GM23248 (cell line): ENCODE measurements at regions not wholly inside any gene's neighbourhood (a gene's known extent, or its start where the extent isn't known, plus 50 kb on each side); places are given as distances from the start of the nearest gene placed in this dataset.

ENCODE experiments used
- DNase-seq: peaks from one replicate; pipeline ENCODE4 v3.0.0-alpha.2; 2015
- H2AFZ ChIP-seq: fragments of 200-600 bp; sonication (generic); 2 replicates; pipeline ENCODE4 v1.6.1; 2016; ENCODE audit warnings: antibody characterized with exemption
- H3F3A ChIP-seq: fragments of 200-600 bp; sonication (generic); 2 replicates; pipeline ENCODE4 v1.6.1; 2016; ENCODE audit warnings: mild to moderate bottlenecking, antibody characterized with exemption, mixed run types; ENCODE audit not compliant: insufficient read depth
- H3K27ac ChIP-seq: fragments of 200-600 bp; sonication (generic); 2 replicates; pipeline ENCODE4 v1.5.1; 2016; ENCODE audit warnings: mild to moderate bottlenecking
- H3K27me3 ChIP-seq: fragments of 200-600 bp; sonication (generic); replicated peaks from 2 replicates; pipeline ENCODE4 v1.6.1; 2016; ENCODE audit warnings: mild to moderate bottlenecking; ENCODE audit not compliant: insufficient read depth
- H3K36me3 ChIP-seq: fragments of 200-600 bp; sonication (generic); 2 replicates; pipeline ENCODE4 v1.6.1; 2016; ENCODE audit warnings: low read depth, mild to moderate bottlenecking
- H3K4me1 ChIP-seq: fragments of 200-600 bp; sonication (generic); 2 replicates; pipeline ENCODE4 v1.6.1; 2016; ENCODE audit warnings: mild to moderate bottlenecking; ENCODE audit not compliant: insufficient read depth
- H3K4me2 ChIP-seq: fragments of 200-600 bp; sonication (generic); one replicate; pipeline ENCODE4 v1.6.1; 2016; ENCODE audit warnings: mild to moderate bottlenecking; ENCODE audit not compliant: unreplicated experiment
- H3K4me3 ChIP-seq: fragments of 200-600 bp; sonication (generic); 2 replicates; pipeline ENCODE4 v1.5.1; 2016; ENCODE audit warnings: mild to moderate bottlenecking
- H3K79me2 ChIP-seq: fragments of 200-600 bp; sonication (generic); 2 replicates; pipeline ENCODE4 v1.6.1; 2016; ENCODE audit warnings: mild to moderate bottlenecking; ENCODE audit not compliant: insufficient read depth
- H3K9ac ChIP-seq: fragments of 200-600 bp; sonication (generic); 2 replicates; pipeline ENCODE4 v1.6.1; 2016; ENCODE audit warnings: mild to moderate bottlenecking
- H3K9me2 ChIP-seq: fragments of 200-600 bp; sonication (generic); 2 replicates; pipeline ENCODE4 v1.6.1; 2016; ENCODE audit warnings: mixed run types, mild to moderate bottlenecking, moderate library complexity; ENCODE audit not compliant: insufficient read depth
- H3K9me3 ChIP-seq: fragments of 200-600 bp; sonication (generic); one replicate; pipeline ENCODE4 v1.6.1; 2017; ENCODE audit warnings: low read depth
- H4K20me1 ChIP-seq: fragments of 200-600 bp; sonication (generic); 2 replicates; pipeline ENCODE4 v1.6.0; 2016; ENCODE audit not compliant: insufficient read depth
- EZH2 ChIP-seq: fragments of 200-600 bp; sonication (generic); IDR thresholded peaks from 2 replicates; pipeline ENCODE4 v1.6.1; 2018; ENCODE audit warnings: antibody characterized with exemption, mild to moderate bottlenecking; ENCODE audit not compliant: insufficient read depth, poor library complexity, severe bottlenecking
- EZH2phosphoT487 ChIP-seq: fragments of 200-600 bp; sonication (generic); IDR thresholded peaks from 2 replicates; pipeline ENCODE4 v1.6.1; 2018; ENCODE audit warnings: antibody characterized with exemption, moderate library complexity, mild to moderate bottlenecking, low read depth; ENCODE audit not compliant: insufficient read depth
- WGBS, 2 experiments: methylation state at CpG; one replicate each; pipeline ENCODE4 v1.1.6; 2015 to 2017; ENCODE audit warnings: low lambda C conversion rate in 2 of 2, low coverage in 1 of 2; ENCODE audit errors: missing lambda C conversion rate in 2 of 2; 5-methylcytosine and 5-hydroxymethylcytosine counted together
- in situ Hi-C: fragments of 300-500 bp; cut with MboI; formaldehyde crosslinking; loops from 2 replicates; pipeline ENCODE4 v1.15.0; 2020

- in situ Hi-C loops, result no loop called here
- TF ChIP-seq EZH2phosphoT487 (no peak), EZH2 (no peak)
- H3K9me2 ChIP-seq, result no peaks in the 10 kb centered on the region
- H3K27me3 ChIP-seq, result no peaks in the 10 kb centered on the region
- no peaks in the 10 kb centered on the region for H3F3A ChIP-seq
- H3K4me2 ChIP-seq, result no peak overlapping the region
- no peaks in the 10 kb centered on the region for H3K36me3 ChIP-seq
- no peak overlapping the region for H3K27ac ChIP-seq
- no peak for DNase-seq
- H3K4me3 ChIP-seq, result no peak overlapping the region
- H2AFZ ChIP-seq, result no peak overlapping the region
- H3K79me2 ChIP-seq, result no peaks in the 10 kb centered on the region
- H4K20me1 ChIP-seq, result no peaks in the 10 kb centered on the region
- H3K9ac ChIP-seq, result no peak overlapping the region
- no peaks in the 10 kb centered on the region for H3K4me1 ChIP-seq
- 56 to 66% methylated on average over 3 of the region's 3 CpGs for WGBS, 2 experiments
- H3K9me3 ChIP-seq, result no peaks in the 10 kb centered on the region
Observed at GRCh38 chr18:39500306-39500705, 1934.7 kb upstream of the CELF4 start.

GRCh38 chr18:39497821-39498220 lies 1932.2 kb upstream of the CELF4 start:
- Histone ChIP-seq H3K9ac (no peak overlapping the region), H3K9me3 (no peaks in the 10 kb centered on the region), H3F3A (no peaks in the 10 kb centered on the region), H3K27ac (no peak overlapping the region), H3K79me2 (no peaks in the 10 kb centered on the region), H4K20me1 (no peaks in the 10 kb centered on the region), H3K4me2 (no peak overlapping the region), H3K36me3 (no peaks in the 10 kb centered on the region), H2AFZ (no peak overlapping the region), H3K4me3 (no peak overlapping the region), H3K27me3 (no peaks in the 10 kb centered on the region), H3K4me1 (no peaks in the 10 kb centered on the region), H3K9me2 (no peaks in the 10 kb centered on the region)
- TF ChIP-seq EZH2phosphoT487, result no peak
- DNase-seq, result no peak
- in situ Hi-C loops, result no loop called here

- Histone ChIP-seq H3K9me3 (no peaks in the 10 kb centered on the region), H3K9ac (no peak overlapping the region), H4K20me1 (no peaks in the 10 kb centered on the region), H3K4me1 (no peaks in the 10 kb centered on the region), H3K9me2 (no peaks in the 10 kb centered on the region), H2AFZ (no peak overlapping the region), H3K27me3 (no peaks in the 10 kb centered on the region), H3K4me3 (no peak overlapping the region), H3K27ac (no peak overlapping the region), H3K79me2 (no peaks in the 10 kb centered on the region), H3K36me3 (no peaks in the 10 kb centered on the region), H3K4me2 (no peak overlapping the region), H3F3A (no peaks in the 10 kb centered on the region)
- DNase-seq, result no peak
- in situ Hi-C loops, result no loop called here
- TF ChIP-seq EZH2phosphoT487, result no peak
- TF ChIP-seq EZH2, result no peak
- 67 to 72% methylated on average over 4 of the region's 4 CpGs for WGBS, 2 experiments
Observed at GRCh38 chr18:39496986-39497385, 1931.4 kb upstream of the CELF4 start.

- H3K27me3 ChIP-seq, result no peaks in the 10 kb centered on the region
- no peaks in the 10 kb centered on the region for H3K4me1 ChIP-seq
- H3F3A ChIP-seq, result no peaks in the 10 kb centered on the region
- no peak for TF ChIP-seq EZH2phosphoT487
- no peaks in the 10 kb centered on the region for H4K20me1 ChIP-seq
- no peak for DNase-seq
- no peak overlapping the region for H2AFZ ChIP-seq
- 91% methylated on average over 3 of the region's 3 CpGs for WGBS, 2 experiments
- no peaks in the 10 kb centered on the region for H3K9me3 ChIP-seq
- no peak overlapping the region for H3K27ac ChIP-seq
- no peak overlapping the region for H3K4me2 ChIP-seq
- H3K9ac ChIP-seq, result no peak overlapping the region
- in situ Hi-C loops, result no loop called here
- H3K4me3 ChIP-seq, result no peak overlapping the region
- no peaks in the 10 kb centered on the region for H3K79me2 ChIP-seq
- no peaks in the 10 kb centered on the region for H3K9me2 ChIP-seq
- no peaks in the 10 kb centered on the region for H3K36me3 ChIP-seq
Observed at GRCh38 chr18:39494211-39494896, 1928.8 kb upstream of the CELF4 start.

- H3K4me2 ChIP-seq, result no peak overlapping the region
- no peaks in the 10 kb centered on the region for H3F3A ChIP-seq
- H3K79me2 ChIP-seq, result no peaks in the 10 kb centered on the region
- H4K20me1 ChIP-seq, result no peaks in the 10 kb centered on the region
- H3K27ac ChIP-seq, result no peak overlapping the region
- in situ Hi-C loops, result no loop called here
- no peak overlapping the region for H3K9ac ChIP-seq
- no peaks in the 10 kb centered on the region for H3K9me3 ChIP-seq
- DNase-seq, result no peak
- WGBS, 2 experiments, result 80 to 82% methylated on average over 2 of the region's 2 CpGs
- no peaks in the 10 kb centered on the region for H3K9me2 ChIP-seq
- TF ChIP-seq EZH2phosphoT487 (no peak), EZH2 (no peak)
- no peak overlapping the region for H3K4me3 ChIP-seq
- no peaks in the 10 kb centered on the region for H3K27me3 ChIP-seq
- no peaks in the 10 kb centered on the region for H3K36me3 ChIP-seq
- no peaks in the 10 kb centered on the region for H3K4me1 ChIP-seq
- no peak overlapping the region for H2AFZ ChIP-seq
Observed at GRCh38 chr18:39491408-39491807, 1925.8 kb upstream of the CELF4 start.
